ENCODE measurements at regions not wholly inside any gene's neighbourhood (a gene's known extent, or its start where the extent isn't known, plus 50 kb on each side); places are given as distances from the start of the nearest gene placed in this dataset.

DNA sequence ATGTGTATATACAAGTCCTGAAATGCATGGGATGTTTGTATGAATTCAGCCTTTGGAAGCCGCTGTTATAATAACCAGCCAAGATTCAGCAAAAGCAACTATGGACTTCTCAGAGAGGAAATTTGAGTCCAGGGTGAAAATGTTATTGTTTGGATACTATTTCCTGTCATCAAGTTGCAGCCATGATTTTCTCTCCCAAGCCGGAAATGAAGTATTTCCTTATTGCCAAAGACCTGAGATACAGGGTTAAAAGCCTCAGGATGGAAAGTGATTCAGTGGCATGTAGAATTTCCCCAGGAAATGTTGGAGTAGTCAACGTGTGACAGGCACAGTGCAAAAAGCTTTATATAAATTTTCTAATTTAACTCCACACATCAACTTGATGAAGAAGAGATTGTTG lies 133.9 kb downstream of the IRS2 start:
- Mint-ChIP-seq H3K27me3 (peaks cover 10% of the 10 kb centered on the region), H3K9me3 (ENCODE audit: low read depth) (no peaks in the 10 kb centered on the region), H3K36me3 (ENCODE audit: insufficient read depth) (no peaks in the 10 kb centered on the region), H3K27ac (no peak overlapping the region), H3K4me3 (ENCODE audit: low read depth) (no peak overlapping the region), H3K4me1 (ENCODE audit: low read depth) (peaks cover 3% of the 10 kb centered on the region)
- no peak for DNase-seq (ENCODE audit: low spot score, unreplicated experiment)
- TF ChIP-seq, protein P1, sequence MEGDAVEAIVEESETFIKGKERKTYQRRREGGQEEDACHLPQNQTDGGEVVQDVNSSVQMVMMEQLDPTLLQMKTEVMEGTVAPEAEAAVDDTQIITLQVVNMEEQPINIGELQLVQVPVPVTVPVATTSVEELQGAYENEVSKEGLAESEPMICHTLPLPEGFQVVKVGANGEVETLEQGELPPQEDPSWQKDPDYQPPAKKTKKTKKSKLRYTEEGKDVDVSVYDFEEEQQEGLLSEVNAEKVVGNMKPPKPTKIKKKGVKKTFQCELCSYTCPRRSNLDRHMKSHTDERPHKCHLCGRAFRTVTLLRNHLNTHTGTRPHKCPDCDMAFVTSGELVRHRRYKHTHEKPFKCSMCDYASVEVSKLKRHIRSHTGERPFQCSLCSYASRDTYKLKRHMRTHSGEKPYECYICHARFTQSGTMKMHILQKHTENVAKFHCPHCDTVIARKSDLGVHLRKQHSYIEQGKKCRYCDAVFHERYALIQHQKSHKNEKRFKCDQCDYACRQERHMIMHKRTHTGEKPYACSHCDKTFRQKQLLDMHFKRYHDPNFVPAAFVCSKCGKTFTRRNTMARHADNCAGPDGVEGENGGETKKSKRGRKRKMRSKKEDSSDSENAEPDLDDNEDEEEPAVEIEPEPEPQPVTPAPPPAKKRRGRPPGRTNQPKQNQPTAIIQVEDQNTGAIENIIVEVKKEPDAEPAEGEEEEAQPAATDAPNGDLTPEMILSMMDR (IDR thresholded peaks at IDR 0.05; ENCODE audit: unreplicated experiment): no peak

DNA sequence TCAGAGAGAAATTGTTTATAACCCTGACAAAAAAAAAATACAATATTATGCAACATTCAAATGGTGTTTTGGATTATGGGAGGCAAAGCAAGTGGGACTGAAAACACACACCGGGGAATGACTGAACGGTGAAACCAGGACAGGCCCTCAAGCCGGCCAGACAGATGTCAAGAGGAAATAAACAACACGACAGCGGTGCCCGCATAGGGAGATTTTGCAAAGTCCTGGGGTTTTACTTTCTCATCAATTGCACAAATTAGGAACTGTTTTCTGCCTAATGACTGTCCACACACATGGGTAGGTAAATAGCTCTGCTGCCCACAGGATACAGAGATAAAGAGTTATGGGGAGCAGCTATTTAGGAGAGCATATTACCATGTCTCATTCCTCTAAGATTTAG lies 134.5 kb downstream of the IRS2 start:
- no peak overlapping the region for H3K27ac Mint-ChIP-seq
- no peaks in the 10 kb centered on the region for H3K9me3 Mint-ChIP-seq (ENCODE audit: low read depth)
- no peak for DNase-seq (ENCODE audit: low spot score, unreplicated experiment)
- peaks cover 10% of the 10 kb centered on the region for H3K27me3 Mint-ChIP-seq
- no peaks in the 10 kb centered on the region for H3K36me3 Mint-ChIP-seq (ENCODE audit: insufficient read depth)
- TF ChIP-seq, protein P1 (IDR thresholded peaks at IDR 0.05; ENCODE audit: unreplicated experiment): no peak
- no peak overlapping the region for H3K4me3 Mint-ChIP-seq (ENCODE audit: low read depth)
- H3K4me1 Mint-ChIP-seq (ENCODE audit: low read depth): no peaks in the 10 kb centered on the region

DNA sequence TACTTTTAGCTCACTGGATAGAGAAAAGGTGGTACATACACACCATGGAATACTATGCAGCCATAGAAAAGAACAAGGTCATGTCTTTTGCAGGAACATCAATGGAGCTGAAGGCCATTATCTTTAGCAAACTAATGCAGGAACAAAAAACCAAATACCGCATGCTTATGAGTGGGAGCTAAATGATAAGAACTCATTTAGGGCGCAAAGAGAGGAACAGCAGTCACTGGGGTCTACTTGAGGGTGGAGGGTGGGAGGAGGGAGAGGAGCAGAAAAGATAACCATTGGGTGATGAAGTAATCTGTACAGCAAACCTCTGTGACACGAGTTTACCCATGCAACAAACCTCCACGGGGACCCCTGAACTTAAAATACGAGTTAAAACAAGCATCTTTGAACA lies 135.1 kb downstream of the IRS2 start:
- Mint-ChIP-seq H3K4me1 (ENCODE audit: low read depth) (no peaks in the 10 kb centered on the region), H3K4me3 (ENCODE audit: low read depth) (no peak overlapping the region), H3K36me3 (ENCODE audit: insufficient read depth) (no peaks in the 10 kb centered on the region), H3K9me3 (ENCODE audit: low read depth) (no peaks in the 10 kb centered on the region), H3K27ac (no peak overlapping the region), H3K27me3 (peaks cover 6% of the 10 kb centered on the region)
- TF ChIP-seq, protein P1 (IDR thresholded peaks at IDR 0.05; ENCODE audit: unreplicated experiment): no peak
- no peak for DNase-seq (ENCODE audit: low spot score, unreplicated experiment)

DNA sequence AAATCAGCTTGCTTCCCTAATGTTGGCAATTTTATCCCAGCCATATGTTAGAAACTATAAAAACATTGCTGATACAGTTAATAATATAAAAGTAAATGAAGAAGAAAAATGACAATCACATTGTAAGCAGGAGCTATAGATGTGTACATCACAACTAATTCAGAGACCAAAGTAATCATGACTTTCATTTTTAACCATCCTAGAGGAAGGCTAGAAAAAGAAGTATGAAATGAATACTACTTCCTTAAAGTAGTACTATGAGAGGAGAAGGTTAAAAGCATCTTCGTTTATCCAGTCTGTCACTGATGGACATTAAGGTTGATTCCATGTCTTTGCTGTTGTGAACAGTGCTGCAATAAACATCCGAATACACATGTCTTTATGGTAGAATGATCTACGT lies 135.5 kb downstream of the IRS2 start:
- Mint-ChIP-seq H3K36me3 (ENCODE audit: insufficient read depth) (no peaks in the 10 kb centered on the region), H3K9me3 (ENCODE audit: low read depth) (no peaks in the 10 kb centered on the region), H3K4me3 (ENCODE audit: low read depth) (no peak overlapping the region), H3K27ac (no peak overlapping the region), H3K4me1 (ENCODE audit: low read depth) (no peaks in the 10 kb centered on the region), H3K27me3 (peaks cover 1% of the 10 kb centered on the region)
- DNase-seq (ENCODE audit: low spot score, unreplicated experiment): no peak
- TF ChIP-seq, protein P1 (IDR thresholded peaks at IDR 0.05; ENCODE audit: unreplicated experiment): no peak

DNA sequence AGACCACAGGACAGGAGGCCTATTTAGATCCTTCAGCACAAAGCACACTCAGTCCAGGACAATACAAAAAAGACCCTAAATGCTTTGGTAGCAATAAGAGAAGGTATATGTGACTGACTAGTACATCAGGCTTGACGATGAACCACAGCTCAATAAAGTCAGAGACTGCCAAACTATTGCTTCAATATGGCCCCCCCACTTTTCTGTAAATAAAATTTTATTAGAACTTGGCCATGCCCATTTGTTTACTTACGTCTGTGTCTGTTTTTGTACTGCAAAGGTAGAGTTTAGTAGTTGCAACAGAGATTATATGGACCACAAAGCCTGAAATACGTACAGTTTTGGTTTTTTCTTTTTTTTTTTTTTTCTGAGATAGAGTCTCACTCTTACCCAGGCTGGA lies 136.7 kb downstream of the IRS2 start:
- H3K36me3 Mint-ChIP-seq (ENCODE audit: insufficient read depth): no peaks in the 10 kb centered on the region
- TF ChIP-seq, protein P1 (IDR thresholded peaks at IDR 0.05; ENCODE audit: unreplicated experiment): no peak
- no peak overlapping the region for H3K27ac Mint-ChIP-seq
- no peaks in the 10 kb centered on the region for H3K27me3 Mint-ChIP-seq
- DNase-seq (ENCODE audit: low spot score, unreplicated experiment): no peak
- no peak overlapping the region for H3K4me3 Mint-ChIP-seq (ENCODE audit: low read depth)
- H3K9me3 Mint-ChIP-seq (ENCODE audit: low read depth): no peaks in the 10 kb centered on the region
- H3K4me1 Mint-ChIP-seq (ENCODE audit: low read depth): no peaks in the 10 kb centered on the region

Data from progenitor cell of endocrine pancreas (in vitro differentiated cells).